WERI-Rb-1 (cell line): ENCODE measurements at regions not wholly inside any gene's neighbourhood (a gene's known extent, or its start where the extent isn't known, plus 50 kb on each side); places are given as distances from the start of the nearest gene placed in this dataset.

Source experiments
- DNase-seq: peaks from one replicate; pipeline ENCODE4 v3.0.0-alpha.2; 2020
- H3K27ac ChIP-seq: fragments of 250-450 bp; sonication (Bioruptor Pico); 2 replicates; pipeline ENCODE4 v1.5.1; 2020; ENCODE audit warnings: mild to moderate bottlenecking, moderate library complexity
- H3K27me3 ChIP-seq: fragments of 250-450 bp; sonication (Bioruptor Pico); 2 replicates; pipeline ENCODE4 v1.5.1; 2021; ENCODE audit warnings: mild to moderate bottlenecking, low read depth, moderate library complexity; ENCODE audit not compliant: insufficient read depth, severe bottlenecking
- H3K36me3 ChIP-seq: fragments of 250-450 bp; sonication (Bioruptor Pico); 2 replicates; pipeline ENCODE4 v1.5.1; 2020; ENCODE audit warnings: mild to moderate bottlenecking, moderate library complexity
- H3K4me3 ChIP-seq: 2 replicates; pipeline ENCODE4 v1.5.1; 2011; ENCODE audit warnings: low read depth, mild to moderate bottlenecking, control low read depth, low read length
- H3K9me3 ChIP-seq: fragments of 250-450 bp; sonication (Bioruptor Pico); 2 replicates; pipeline ENCODE4 v1.5.1; 2021; ENCODE audit warnings: mild to moderate bottlenecking, moderate library complexity; ENCODE audit not compliant: severe bottlenecking
- CTCF ChIP-seq: IDR thresholded peaks from 2 replicates; pipeline ENCODE4 v1.5.1; 2011; ENCODE audit warnings: low read depth, mild to moderate bottlenecking, control low read depth, inconsistent platforms, low read length

GRCh38 chr13:100899720-100900316 lies 225.2 kb upstream of the TMTC4 start:
- DNase-seq = no peak
- no peak for TF ChIP-seq CTCF
- no peak overlapping the region for H3K27ac ChIP-seq
- no peaks in the 10 kb centered on the region for H3K36me3 ChIP-seq
- no peak overlapping the region for H3K4me3 ChIP-seq
- H3K27me3 ChIP-seq = peaks cover 8% of the 10 kb centered on the region
- no peaks in the 10 kb centered on the region for H3K9me3 ChIP-seq

- no peaks in the 10 kb centered on the region for H3K9me3 ChIP-seq
- H3K4me3 ChIP-seq = no peak overlapping the region
- DNase-seq = no peak
- H3K36me3 ChIP-seq = no peaks in the 10 kb centered on the region
- H3K27me3 ChIP-seq = peaks cover 5% of the 10 kb centered on the region
- TF ChIP-seq CTCF = no peak
- no peak overlapping the region for H3K27ac ChIP-seq
Measured at GRCh38 chr13:100898431-100898830, 223.8 kb upstream of the TMTC4 start.

- H3K27me3 ChIP-seq = peaks cover 3% of the 10 kb centered on the region
- no peak overlapping the region for H3K4me3 ChIP-seq
- H3K9me3 ChIP-seq = no peaks in the 10 kb centered on the region
- no peaks in the 10 kb centered on the region for H3K36me3 ChIP-seq
- no peak for DNase-seq
- TF ChIP-seq CTCF = no peak
- H3K27ac ChIP-seq = no peak overlapping the region
Measured at GRCh38 chr13:100895651-100896050, 221.1 kb upstream of the TMTC4 start.

GRCh38 chr13:100892981-100893380 lies 218.4 kb upstream of the TMTC4 start:
- peaks cover 3% of the 10 kb centered on the region for H3K27me3 ChIP-seq
- TF ChIP-seq CTCF = no peak
- H3K27ac ChIP-seq = no peak overlapping the region
- H3K36me3 ChIP-seq = no peaks in the 10 kb centered on the region
- no peak for DNase-seq
- H3K4me3 ChIP-seq = no peak overlapping the region
- H3K9me3 ChIP-seq = no peaks in the 10 kb centered on the region

GRCh38 chr13:100890645-100891044 lies 216.1 kb upstream of the TMTC4 start:
- DNase-seq = no peak
- H3K4me3 ChIP-seq = no peak overlapping the region
- H3K9me3 ChIP-seq = no peaks in the 10 kb centered on the region
- no peaks in the 10 kb centered on the region for H3K36me3 ChIP-seq
- TF ChIP-seq CTCF = no peak
- no peaks in the 10 kb centered on the region for H3K27me3 ChIP-seq
- no peak overlapping the region for H3K27ac ChIP-seq

- no peak for DNase-seq
- no peaks in the 10 kb centered on the region for H3K36me3 ChIP-seq
- no peak overlapping the region for H3K27ac ChIP-seq
- TF ChIP-seq CTCF = no peak
- no peak overlapping the region for H3K4me3 ChIP-seq
- no peaks in the 10 kb centered on the region for H3K9me3 ChIP-seq
- no peaks in the 10 kb centered on the region for H3K27me3 ChIP-seq
Measured at GRCh38 chr13:100887729-100888151, 213.1 kb upstream of the TMTC4 start.
